ENCODE measurements at regions not wholly inside any gene's neighbourhood (a gene's known extent, or its start where the extent isn't known, plus 50 kb on each side); places are given as distances from the start of the nearest gene placed in this dataset.

DNA sequence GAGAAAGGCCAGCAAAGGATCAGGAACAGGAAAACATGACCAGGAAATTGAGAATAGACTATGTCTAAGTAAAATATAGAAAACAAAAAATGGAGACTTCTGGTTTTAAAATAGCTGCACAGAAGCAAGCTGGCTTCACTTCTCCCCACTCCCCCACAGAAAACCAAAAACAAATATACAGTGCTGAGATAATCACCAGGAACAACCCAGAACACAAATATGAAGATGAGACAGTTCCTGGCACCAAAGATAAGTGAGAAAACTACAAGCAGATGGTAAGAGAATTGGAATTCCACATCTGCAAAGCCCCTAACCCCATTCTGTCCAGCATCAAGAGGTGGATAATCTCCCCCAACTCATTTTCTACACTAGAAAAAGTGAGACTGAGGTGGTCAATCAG, 397.7 kb downstream of the SUCLA2 start:
- Histone ChIP-seq H3K9me3 (ENCODE audit: low read length) (no peaks in the 10 kb centered on the region), H4K20me1 (ENCODE audit: insufficient read depth) (no peaks in the 10 kb centered on the region), H3K27ac (ENCODE audit: low read length) (no peak overlapping the region), H3K79me2 (replicated peaks; ENCODE audit: insufficient read depth, low read length) (no peaks in the 10 kb centered on the region), H3K36me3 (ENCODE audit: insufficient read depth, low read length) (no peaks in the 10 kb centered on the region), H3K9me2 (ENCODE audit: insufficient read depth, low read length) (no peaks in the 10 kb centered on the region), H2AFZ (ENCODE audit: low read depth, low read length) (no peak overlapping the region), H3K4me3 (ENCODE audit: low read length) (no peak overlapping the region), H3K27me3 (ENCODE audit: insufficient read depth, low read depth, low read length) (no peaks in the 10 kb centered on the region), H3K9ac (ENCODE audit: low read length) (no peak overlapping the region), H3K4me2 (ENCODE audit: low read length) (no peak overlapping the region), H3F3A (ENCODE audit: insufficient read depth, low read length, poor library complexity, severe bottlenecking) (no peaks in the 10 kb centered on the region)
- TF ChIP-seq TAF1 (IDR thresholded peaks at IDR 0.05; ENCODE audit: low read depth) (no peak), EP300 (conservative IDR thresholded peaks at IDR 0.05; ENCODE audit: poor library complexity, severe bottlenecking) (no peak), EZH2 (IDR thresholded peaks at IDR 0.05; ENCODE audit: borderline replicate concordance, insufficient read depth, low read length, poor library complexity, severe bottlenecking) (no peak), POLR2AphosphoS5 (IDR thresholded peaks at IDR 0.05) (no peak)
- TF ChIP-seq, protein P1, sequence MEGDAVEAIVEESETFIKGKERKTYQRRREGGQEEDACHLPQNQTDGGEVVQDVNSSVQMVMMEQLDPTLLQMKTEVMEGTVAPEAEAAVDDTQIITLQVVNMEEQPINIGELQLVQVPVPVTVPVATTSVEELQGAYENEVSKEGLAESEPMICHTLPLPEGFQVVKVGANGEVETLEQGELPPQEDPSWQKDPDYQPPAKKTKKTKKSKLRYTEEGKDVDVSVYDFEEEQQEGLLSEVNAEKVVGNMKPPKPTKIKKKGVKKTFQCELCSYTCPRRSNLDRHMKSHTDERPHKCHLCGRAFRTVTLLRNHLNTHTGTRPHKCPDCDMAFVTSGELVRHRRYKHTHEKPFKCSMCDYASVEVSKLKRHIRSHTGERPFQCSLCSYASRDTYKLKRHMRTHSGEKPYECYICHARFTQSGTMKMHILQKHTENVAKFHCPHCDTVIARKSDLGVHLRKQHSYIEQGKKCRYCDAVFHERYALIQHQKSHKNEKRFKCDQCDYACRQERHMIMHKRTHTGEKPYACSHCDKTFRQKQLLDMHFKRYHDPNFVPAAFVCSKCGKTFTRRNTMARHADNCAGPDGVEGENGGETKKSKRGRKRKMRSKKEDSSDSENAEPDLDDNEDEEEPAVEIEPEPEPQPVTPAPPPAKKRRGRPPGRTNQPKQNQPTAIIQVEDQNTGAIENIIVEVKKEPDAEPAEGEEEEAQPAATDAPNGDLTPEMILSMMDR (IDR thresholded peaks at IDR 0.05; ENCODE audit: poor library complexity, severe bottlenecking): no peak
- TF ChIP-seq, protein P2, sequence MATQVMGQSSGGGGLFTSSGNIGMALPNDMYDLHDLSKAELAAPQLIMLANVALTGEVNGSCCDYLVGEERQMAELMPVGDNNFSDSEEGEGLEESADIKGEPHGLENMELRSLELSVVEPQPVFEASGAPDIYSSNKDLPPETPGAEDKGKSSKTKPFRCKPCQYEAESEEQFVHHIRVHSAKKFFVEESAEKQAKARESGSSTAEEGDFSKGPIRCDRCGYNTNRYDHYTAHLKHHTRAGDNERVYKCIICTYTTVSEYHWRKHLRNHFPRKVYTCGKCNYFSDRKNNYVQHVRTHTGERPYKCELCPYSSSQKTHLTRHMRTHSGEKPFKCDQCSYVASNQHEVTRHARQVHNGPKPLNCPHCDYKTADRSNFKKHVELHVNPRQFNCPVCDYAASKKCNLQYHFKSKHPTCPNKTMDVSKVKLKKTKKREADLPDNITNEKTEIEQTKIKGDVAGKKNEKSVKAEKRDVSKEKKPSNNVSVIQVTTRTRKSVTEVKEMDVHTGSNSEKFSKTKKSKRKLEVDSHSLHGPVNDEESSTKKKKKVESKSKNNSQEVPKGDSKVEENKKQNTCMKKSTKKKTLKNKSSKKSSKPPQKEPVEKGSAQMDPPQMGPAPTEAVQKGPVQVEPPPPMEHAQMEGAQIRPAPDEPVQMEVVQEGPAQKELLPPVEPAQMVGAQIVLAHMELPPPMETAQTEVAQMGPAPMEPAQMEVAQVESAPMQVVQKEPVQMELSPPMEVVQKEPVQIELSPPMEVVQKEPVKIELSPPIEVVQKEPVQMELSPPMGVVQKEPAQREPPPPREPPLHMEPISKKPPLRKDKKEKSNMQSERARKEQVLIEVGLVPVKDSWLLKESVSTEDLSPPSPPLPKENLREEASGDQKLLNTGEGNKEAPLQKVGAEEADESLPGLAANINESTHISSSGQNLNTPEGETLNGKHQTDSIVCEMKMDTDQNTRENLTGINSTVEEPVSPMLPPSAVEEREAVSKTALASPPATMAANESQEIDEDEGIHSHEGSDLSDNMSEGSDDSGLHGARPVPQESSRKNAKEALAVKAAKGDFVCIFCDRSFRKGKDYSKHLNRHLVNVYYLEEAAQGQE (IDR thresholded peaks at IDR 0.05; ENCODE audit: borderline replicate concordance): no peak

DNA sequence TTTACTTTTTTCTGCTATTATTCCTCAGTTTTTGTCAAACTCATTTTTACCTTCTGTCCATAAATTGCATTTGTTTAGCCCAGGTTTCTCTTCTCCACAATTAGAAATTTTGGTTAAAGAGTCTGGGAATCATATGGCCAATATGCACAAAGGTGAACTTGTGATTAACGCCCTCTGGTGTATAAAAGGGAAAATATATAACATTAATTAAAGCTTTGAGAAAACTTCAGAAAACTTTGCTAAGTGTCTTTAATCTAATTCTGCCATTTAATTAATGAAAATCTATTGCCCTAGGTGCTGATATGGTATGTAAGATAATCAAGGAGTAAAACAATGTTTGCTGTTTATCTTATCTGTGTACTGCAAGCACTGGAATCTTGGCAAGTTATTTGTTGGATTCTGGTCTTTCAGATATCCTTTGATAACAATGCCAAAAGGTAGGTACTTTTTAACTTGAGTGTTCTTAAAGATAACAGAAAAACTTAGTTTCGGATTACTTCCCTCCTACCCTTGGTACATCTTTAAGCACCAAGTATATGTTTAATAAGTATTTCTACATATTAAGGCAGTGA, 402.6 kb downstream of the SUCLA2 start:
- no peaks in the 10 kb centered on the region for H3K27me3 ChIP-seq (ENCODE audit: insufficient read depth, low read depth, low read length)
- H4K20me1 ChIP-seq (ENCODE audit: insufficient read depth): no peaks in the 10 kb centered on the region
- no peaks in the 10 kb centered on the region for H3K9me3 ChIP-seq (ENCODE audit: low read length)
- no peak overlapping the region for H3K27ac ChIP-seq (ENCODE audit: low read length)
- H3K79me2 ChIP-seq (replicated peaks; ENCODE audit: insufficient read depth, low read length): no peaks in the 10 kb centered on the region
- no peaks in the 10 kb centered on the region for H3K36me3 ChIP-seq (ENCODE audit: insufficient read depth, low read length)
- H3K9ac ChIP-seq (ENCODE audit: low read length): no peak overlapping the region
- H3K4me3 ChIP-seq (ENCODE audit: low read length): no peak overlapping the region
- no peak overlapping the region for H2AFZ ChIP-seq (ENCODE audit: low read depth, low read length)
- no peaks in the 10 kb centered on the region for H3F3A ChIP-seq (ENCODE audit: insufficient read depth, low read length, poor library complexity, severe bottlenecking)
- TF ChIP-seq MXI1 (conservative IDR thresholded peaks at IDR 0.05; ENCODE audit: poor library complexity, severe bottlenecking) (no peak), EZH2 (IDR thresholded peaks at IDR 0.05; ENCODE audit: borderline replicate concordance, insufficient read depth, low read length, poor library complexity, severe bottlenecking) (no peak), RAD21 (conservative IDR thresholded peaks at IDR 0.05) (peak; percentile 50), TAF1 (IDR thresholded peaks at IDR 0.05; ENCODE audit: low read depth) (no peak), SMC3 (conservative IDR thresholded peaks at IDR 0.05; ENCODE audit: poor library complexity) (peak; percentile 55), POLR2AphosphoS5 (IDR thresholded peaks at IDR 0.05) (no peak), EP300 (conservative IDR thresholded peaks at IDR 0.05; ENCODE audit: poor library complexity, severe bottlenecking) (no peak)
- TF ChIP-seq, protein P2 (IDR thresholded peaks at IDR 0.05; ENCODE audit: borderline replicate concordance): no peak
- TF ChIP-seq, protein P1 (IDR thresholded peaks at IDR 0.05; ENCODE audit: poor library complexity, severe bottlenecking): peak; percentile 52
- no peaks in the 10 kb centered on the region for H3K9me2 ChIP-seq (ENCODE audit: insufficient read depth, low read length)
- H3K4me2 ChIP-seq (ENCODE audit: low read length): no peak overlapping the region

All from neural cell (in vitro differentiated cells).